ENCODE measurements at regions not wholly inside any gene's neighbourhood (a gene's known extent, or its start where the extent isn't known, plus 50 kb on each side); places are given as distances from the start of the nearest gene placed in this dataset.

DNA sequence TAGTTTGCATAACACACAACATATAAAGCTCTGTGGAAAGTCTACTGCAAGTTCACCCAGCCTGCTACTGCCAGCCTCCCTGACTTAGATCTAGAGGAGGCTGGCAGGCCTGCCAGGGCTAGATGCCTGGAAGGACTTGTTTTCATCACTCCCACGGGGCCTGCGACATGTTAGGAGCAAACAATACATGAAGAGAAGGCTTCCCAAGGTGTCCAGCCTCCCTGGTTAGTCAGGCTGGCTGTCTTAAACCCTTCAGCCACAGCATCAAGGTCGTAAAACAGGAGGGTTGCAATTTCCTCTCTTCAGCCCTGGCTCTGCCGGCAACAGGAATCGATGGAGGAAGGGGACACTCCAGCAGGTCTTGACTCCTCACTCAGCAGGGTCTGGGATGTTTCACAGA lies 104.5 kb downstream of the NGF start:
- DNase-seq (ENCODE audit: low read depth): no peak
- ChIA-PET CTCF (interaction anchor here (1.0 to 1.2 kb wide), 2 partner anchors 9 to 91 kb away, joined by 3 read pairs; no protein-coding TSS in a partner anchor), POLR2A (no interaction called here)
- H3K36me3 ChIP-seq (ENCODE audit: control insufficient read depth, insufficient read depth, low read length): no peaks in the 10 kb centered on the region
- no peaks in the 10 kb centered on the region for H3K27me3 ChIP-seq (ENCODE audit: control insufficient read depth, insufficient read depth, low read length)
- no peak overlapping the region for H3K4me3 ChIP-seq (ENCODE audit: low read depth, low read length)
- TF ChIP-seq, protein P1, sequence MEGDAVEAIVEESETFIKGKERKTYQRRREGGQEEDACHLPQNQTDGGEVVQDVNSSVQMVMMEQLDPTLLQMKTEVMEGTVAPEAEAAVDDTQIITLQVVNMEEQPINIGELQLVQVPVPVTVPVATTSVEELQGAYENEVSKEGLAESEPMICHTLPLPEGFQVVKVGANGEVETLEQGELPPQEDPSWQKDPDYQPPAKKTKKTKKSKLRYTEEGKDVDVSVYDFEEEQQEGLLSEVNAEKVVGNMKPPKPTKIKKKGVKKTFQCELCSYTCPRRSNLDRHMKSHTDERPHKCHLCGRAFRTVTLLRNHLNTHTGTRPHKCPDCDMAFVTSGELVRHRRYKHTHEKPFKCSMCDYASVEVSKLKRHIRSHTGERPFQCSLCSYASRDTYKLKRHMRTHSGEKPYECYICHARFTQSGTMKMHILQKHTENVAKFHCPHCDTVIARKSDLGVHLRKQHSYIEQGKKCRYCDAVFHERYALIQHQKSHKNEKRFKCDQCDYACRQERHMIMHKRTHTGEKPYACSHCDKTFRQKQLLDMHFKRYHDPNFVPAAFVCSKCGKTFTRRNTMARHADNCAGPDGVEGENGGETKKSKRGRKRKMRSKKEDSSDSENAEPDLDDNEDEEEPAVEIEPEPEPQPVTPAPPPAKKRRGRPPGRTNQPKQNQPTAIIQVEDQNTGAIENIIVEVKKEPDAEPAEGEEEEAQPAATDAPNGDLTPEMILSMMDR (IDR thresholded peaks at IDR 0.05; ENCODE audit: insufficient read depth, low read depth, low read length): no peak

DNA sequence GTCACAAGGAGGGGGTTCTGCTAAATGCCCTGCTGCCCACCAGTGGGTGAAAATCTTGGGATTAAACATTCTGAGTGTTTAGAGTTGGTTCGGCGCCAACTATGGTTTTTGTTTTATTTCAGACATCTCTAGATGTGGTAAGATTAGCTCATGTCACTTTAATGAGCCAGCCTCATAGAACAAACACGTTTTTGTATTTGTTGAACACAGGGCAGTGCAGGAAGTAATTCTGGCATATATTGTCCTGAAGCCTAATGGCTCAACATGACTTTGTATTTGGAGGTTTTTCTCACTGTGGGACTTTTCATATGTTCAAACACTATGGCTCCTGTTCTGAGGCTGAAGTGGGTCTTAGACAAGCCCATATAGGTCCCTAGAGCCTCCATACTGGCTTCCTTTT lies 107.8 kb downstream of the NGF start:
- ChIA-PET CTCF (interaction anchor here (1.1 kb wide), 1 partner anchor 9 kb away, joined by 5 read pairs; no protein-coding TSS in a partner anchor), POLR2A (no interaction called here)
- TF ChIP-seq, protein P1 (IDR thresholded peaks at IDR 0.05; ENCODE audit: insufficient read depth, low read depth, low read length): no peak
- Histone ChIP-seq H3K27me3 (ENCODE audit: control insufficient read depth, insufficient read depth, low read length) (no peaks in the 10 kb centered on the region), H3K4me3 (ENCODE audit: low read depth, low read length) (no peak overlapping the region), H3K36me3 (ENCODE audit: control insufficient read depth, insufficient read depth, low read length) (no peaks in the 10 kb centered on the region)
- DNase-seq (ENCODE audit: low read depth): no peak

DNA sequence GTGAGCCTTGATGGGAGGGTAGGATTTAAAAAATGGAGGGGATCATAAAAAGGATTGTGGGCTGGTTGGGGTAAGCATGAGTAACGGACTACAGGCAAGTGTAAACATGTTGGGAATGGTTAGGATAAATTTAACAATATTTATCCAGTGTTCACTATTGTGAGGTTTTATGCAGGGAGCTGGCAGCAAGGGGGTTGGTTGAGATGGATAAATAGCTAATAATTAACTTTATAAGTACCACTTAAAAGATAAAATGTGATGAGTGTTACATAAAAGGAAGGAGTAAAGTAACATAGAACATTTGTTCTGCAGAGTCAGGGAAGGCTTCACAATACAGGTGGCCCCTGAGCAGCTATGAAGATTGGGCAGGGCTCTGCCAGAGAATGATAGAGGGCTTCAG lies 109.0 kb downstream of the NGF start:
- no peaks in the 10 kb centered on the region for H3K36me3 ChIP-seq (ENCODE audit: control insufficient read depth, insufficient read depth, low read length)
- DNase-seq (ENCODE audit: low read depth): no peak
- H3K27me3 ChIP-seq (ENCODE audit: control insufficient read depth, insufficient read depth, low read length): no peaks in the 10 kb centered on the region
- no peak overlapping the region for H3K4me3 ChIP-seq (ENCODE audit: low read depth, low read length)
- ChIA-PET CTCF (interaction anchor here (0.8 kb wide), 1 partner anchor 10 kb away, joined by 4 read pairs; no protein-coding TSS in a partner anchor), POLR2A (no interaction called here)
- TF ChIP-seq, protein P1 (IDR thresholded peaks at IDR 0.05; ENCODE audit: insufficient read depth, low read depth, low read length): no peak

DNA sequence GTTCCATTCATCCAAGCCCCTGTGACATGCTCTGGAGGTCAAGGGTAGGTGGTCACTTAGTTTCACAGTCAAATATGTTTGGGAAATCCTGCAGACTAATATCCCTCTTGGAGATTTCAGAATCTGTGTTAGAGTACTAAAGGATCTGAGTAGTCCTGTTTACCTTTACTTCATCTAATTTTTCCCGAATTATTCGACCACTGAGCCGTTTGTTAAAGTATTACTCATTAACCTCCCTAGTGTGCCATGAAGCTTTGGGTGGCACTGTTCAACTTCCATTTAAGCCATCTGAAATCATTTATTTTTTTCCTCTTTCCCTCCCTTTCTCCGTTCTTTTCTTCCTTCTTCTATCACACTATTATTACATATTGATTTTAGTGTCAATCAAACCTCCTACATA lies 109.9 kb downstream of the NGF start:
- no peak overlapping the region for H3K4me3 ChIP-seq (ENCODE audit: low read depth, low read length)
- no peaks in the 10 kb centered on the region for H3K27me3 ChIP-seq (ENCODE audit: control insufficient read depth, insufficient read depth, low read length)
- DNase-seq (ENCODE audit: low read depth): no peak
- CTCF ChIA-PET: interaction anchor here (0.7 to 1.2 kb wide), 4 partner anchors 34 to 368 kb away, joined by 3 to 4 read pairs (median 3); no protein-coding TSS in a partner anchor
- no peaks in the 10 kb centered on the region for H3K36me3 ChIP-seq (ENCODE audit: control insufficient read depth, insufficient read depth, low read length)
- POLR2A ChIA-PET: no interaction called here
- TF ChIP-seq, protein P1 (IDR thresholded peaks at IDR 0.05; ENCODE audit: insufficient read depth, low read depth, low read length): no peak

DNA sequence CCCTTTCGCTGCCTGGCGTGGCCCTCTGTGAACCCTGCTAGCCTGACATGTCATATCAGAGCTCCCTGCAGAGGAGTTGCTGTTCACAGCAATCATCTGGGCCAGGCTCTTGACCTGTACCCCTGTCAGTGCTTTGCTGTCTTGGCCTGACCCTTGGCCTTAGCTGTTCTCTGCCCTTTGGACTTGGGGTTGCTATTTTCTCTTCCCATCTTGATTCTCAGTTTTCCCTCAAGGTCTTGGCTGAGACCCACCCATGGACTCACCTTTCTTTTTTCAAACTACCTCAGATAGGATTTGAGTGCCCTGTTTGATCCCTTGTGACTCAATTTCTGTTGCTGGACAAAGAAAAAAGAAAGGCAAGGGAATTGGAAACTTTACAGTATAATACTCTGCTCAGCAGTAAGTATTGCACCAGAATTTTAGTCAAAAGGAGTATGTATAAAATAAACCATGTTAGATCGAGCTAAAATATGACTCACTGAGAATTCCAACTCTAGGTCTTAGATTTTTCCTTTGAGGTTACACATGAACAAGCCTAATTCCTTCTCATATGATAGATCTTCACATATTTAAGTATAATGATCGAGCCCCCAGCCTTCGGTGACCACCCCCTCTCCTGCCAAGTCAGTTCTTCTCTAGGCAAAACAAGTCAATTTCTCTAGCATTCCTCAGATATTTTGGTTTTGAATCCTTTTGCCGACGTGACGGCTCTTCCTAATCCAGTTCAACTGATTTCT lies 110.5 kb downstream of the NGF start:
- no peaks in the 10 kb centered on the region for H3K36me3 ChIP-seq (ENCODE audit: control insufficient read depth, insufficient read depth, low read length)
- H3K4me3 ChIP-seq (ENCODE audit: low read depth, low read length): no peak overlapping the region
- ChIA-PET POLR2A (no interaction called here), CTCF (interaction anchor here (0.7 to 1.6 kb wide), 6 partner anchors 34 to 368 kb away, joined by 3 to 4 read pairs (median 3); no protein-coding TSS in a partner anchor)
- DNase-seq (ENCODE audit: low read depth): no peak
- H3K27me3 ChIP-seq (ENCODE audit: control insufficient read depth, insufficient read depth, low read length): no peaks in the 10 kb centered on the region
- TF ChIP-seq, protein P1 (IDR thresholded peaks at IDR 0.05; ENCODE audit: insufficient read depth, low read depth, low read length): no peak
